ENCODE measurements at regions not wholly inside any gene's neighbourhood (a gene's known extent, or its start where the extent isn't known, plus 50 kb on each side); places are given as distances from the start of the nearest gene placed in this dataset.

DNA sequence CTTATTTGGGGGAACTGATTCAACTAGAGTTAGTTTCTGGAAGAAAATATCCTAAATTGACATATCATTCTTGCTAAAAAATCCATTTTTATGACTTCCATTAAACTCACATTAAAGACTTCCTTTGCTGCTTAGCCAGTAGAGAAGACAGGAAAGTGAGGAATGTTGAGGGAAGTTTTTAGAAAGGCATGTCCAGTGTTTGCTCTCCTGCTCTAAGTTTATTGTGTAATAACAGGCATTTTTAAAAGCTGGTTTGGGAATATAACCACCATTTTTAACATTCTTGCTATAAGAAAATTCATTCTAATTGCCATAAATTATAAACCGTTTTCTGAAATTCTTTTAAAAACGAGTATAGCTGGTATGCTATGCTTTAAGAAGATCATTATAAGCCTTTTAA is 428.0 kb downstream of the RAP2B start:
- Histone ChIP-seq H3K79me2 (ENCODE audit: low read length) (no peaks in the 10 kb centered on the region), H3K27ac (ENCODE audit: low read length) (no peak overlapping the region), H4K20me1 (ENCODE audit: insufficient read depth, low read length) (no peaks in the 10 kb centered on the region), H3K4me1 (ENCODE audit: low read length) (no peaks in the 10 kb centered on the region), H3K9me3 (ENCODE audit: insufficient read depth, low read length) (no peaks in the 10 kb centered on the region), H3K4me2 (ENCODE audit: low read length) (no peak overlapping the region), H3K36me3 (replicated peaks; ENCODE audit: low read depth, low read length) (no peaks in the 10 kb centered on the region), H3K9ac (ENCODE audit: low read length) (no peak overlapping the region), H3K4me3 (ENCODE audit: low read length) (no peak overlapping the region), H2AFZ (ENCODE audit: low read depth, low read length) (no peak overlapping the region), H3K27me3 (ENCODE audit: low read depth, low read length) (no peaks in the 10 kb centered on the region)
- TF ChIP-seq, protein P1, sequence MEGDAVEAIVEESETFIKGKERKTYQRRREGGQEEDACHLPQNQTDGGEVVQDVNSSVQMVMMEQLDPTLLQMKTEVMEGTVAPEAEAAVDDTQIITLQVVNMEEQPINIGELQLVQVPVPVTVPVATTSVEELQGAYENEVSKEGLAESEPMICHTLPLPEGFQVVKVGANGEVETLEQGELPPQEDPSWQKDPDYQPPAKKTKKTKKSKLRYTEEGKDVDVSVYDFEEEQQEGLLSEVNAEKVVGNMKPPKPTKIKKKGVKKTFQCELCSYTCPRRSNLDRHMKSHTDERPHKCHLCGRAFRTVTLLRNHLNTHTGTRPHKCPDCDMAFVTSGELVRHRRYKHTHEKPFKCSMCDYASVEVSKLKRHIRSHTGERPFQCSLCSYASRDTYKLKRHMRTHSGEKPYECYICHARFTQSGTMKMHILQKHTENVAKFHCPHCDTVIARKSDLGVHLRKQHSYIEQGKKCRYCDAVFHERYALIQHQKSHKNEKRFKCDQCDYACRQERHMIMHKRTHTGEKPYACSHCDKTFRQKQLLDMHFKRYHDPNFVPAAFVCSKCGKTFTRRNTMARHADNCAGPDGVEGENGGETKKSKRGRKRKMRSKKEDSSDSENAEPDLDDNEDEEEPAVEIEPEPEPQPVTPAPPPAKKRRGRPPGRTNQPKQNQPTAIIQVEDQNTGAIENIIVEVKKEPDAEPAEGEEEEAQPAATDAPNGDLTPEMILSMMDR (IDR thresholded peaks at IDR 0.05; ENCODE audit: low read depth, low read length): no peak
- TF ChIP-seq EZH2phosphoT487 (IDR thresholded peaks at IDR 0.05; ENCODE audit: low read depth): no peak

DNA sequence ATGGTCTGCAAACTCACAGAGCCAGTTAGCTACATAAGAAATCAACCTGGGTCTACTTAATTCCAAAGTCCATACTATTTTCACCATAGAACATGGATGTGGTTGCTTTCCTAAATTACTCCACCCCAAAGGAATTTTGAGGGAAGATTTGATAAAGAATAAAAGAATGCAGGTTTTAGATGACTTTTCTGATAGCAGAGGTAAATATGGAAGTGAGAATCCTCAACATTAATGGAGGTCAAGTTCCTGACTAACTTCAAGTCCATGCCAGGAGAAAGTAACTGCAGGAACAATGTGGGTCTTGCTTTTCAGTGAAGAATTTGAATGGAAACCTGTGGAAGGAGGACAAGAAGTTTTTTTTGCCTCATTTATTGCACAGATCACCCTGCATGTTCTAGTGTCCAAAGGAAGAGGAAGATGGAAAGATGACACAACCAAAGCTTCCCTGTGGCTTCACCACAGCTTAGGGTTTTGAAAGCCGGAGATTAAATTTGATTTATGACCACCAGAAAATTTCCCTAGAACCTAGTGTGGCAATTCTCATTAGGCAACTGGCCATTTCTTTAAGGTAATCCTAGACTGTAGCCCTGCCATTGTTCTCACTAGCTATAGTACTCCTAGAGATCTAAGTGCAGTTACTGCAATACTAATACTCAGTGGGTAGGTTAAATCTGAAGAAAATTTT is 429.7 kb downstream of the RAP2B start:
- H3K4me2 ChIP-seq (ENCODE audit: low read length): no peak overlapping the region
- TF ChIP-seq, protein P1 (IDR thresholded peaks at IDR 0.05; ENCODE audit: low read depth, low read length): no peak
- TF ChIP-seq EZH2phosphoT487 (IDR thresholded peaks at IDR 0.05; ENCODE audit: low read depth): no peak
- peaks cover 3% of the 10 kb centered on the region; the same call in 1 of the 2 replicates for H3K4me1 ChIP-seq (ENCODE audit: low read length)
- H3K27ac ChIP-seq (ENCODE audit: low read length): no peak overlapping the region
- no peak overlapping the region for H2AFZ ChIP-seq (ENCODE audit: low read depth, low read length)
- no peak overlapping the region for H3K4me3 ChIP-seq (ENCODE audit: low read length)
- H3K27me3 ChIP-seq (ENCODE audit: low read depth, low read length): no peaks in the 10 kb centered on the region
- no peaks in the 10 kb centered on the region for H3K79me2 ChIP-seq (ENCODE audit: low read length)
- no peaks in the 10 kb centered on the region for H3K9me3 ChIP-seq (ENCODE audit: insufficient read depth, low read length)
- H3K9ac ChIP-seq (ENCODE audit: low read length): no peak overlapping the region
- H4K20me1 ChIP-seq (ENCODE audit: insufficient read depth, low read length): no peaks in the 10 kb centered on the region
- H3K36me3 ChIP-seq (replicated peaks; ENCODE audit: low read depth, low read length): no peaks in the 10 kb centered on the region

DNA sequence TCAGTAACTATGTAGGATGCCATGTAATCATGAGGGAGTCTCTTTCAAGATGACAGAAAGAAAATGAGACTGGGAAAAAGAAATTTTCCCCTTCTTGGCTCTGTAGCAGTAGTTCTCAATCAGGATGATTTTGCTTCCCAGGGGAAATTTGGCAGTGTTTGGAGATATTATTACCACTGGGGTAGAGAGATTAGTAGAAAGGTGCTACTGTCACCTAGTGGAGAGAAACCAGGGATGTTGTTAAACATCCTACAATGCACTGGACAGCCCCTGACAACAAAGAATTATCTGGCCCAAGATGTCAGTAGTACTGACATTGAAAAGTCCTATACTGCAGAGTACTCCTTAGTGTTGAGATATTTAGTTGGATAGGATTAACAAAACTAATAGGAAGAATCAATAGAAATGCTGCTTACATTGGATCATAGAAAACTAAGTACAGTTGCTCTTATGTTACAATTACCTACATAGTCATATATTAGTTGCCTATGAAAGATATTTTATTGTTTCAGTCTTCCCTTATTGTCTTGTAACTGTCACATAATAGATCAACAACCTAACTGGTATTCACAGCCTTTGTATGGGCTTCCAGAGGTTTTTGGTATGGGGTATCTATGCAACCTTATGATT is 433.3 kb downstream of the RAP2B start:
- H4K20me1 ChIP-seq (ENCODE audit: insufficient read depth, low read length): no peaks in the 10 kb centered on the region
- H3K4me3 ChIP-seq (ENCODE audit: low read length): no peak overlapping the region
- no peaks in the 10 kb centered on the region for H3K9me3 ChIP-seq (ENCODE audit: insufficient read depth, low read length)
- no peaks in the 10 kb centered on the region for H3K27me3 ChIP-seq (ENCODE audit: low read depth, low read length)
- H3K4me1 ChIP-seq (ENCODE audit: low read length): peaks cover 3% of the 10 kb centered on the region; the same call in 1 of the 2 replicates
- H3K79me2 ChIP-seq (ENCODE audit: low read length): no peaks in the 10 kb centered on the region
- TF ChIP-seq, protein P1 (IDR thresholded peaks at IDR 0.05; ENCODE audit: low read depth, low read length): peak; percentile 78
- no peak for TF ChIP-seq EZH2phosphoT487 (IDR thresholded peaks at IDR 0.05; ENCODE audit: low read depth)
- no peak overlapping the region for H3K4me2 ChIP-seq (ENCODE audit: low read length)
- H2AFZ ChIP-seq (ENCODE audit: low read depth, low read length): no peak overlapping the region
- no peak overlapping the region for H3K27ac ChIP-seq (ENCODE audit: low read length)
- no peaks in the 10 kb centered on the region for H3K36me3 ChIP-seq (replicated peaks; ENCODE audit: low read depth, low read length)
- H3K9ac ChIP-seq (ENCODE audit: low read length): no peak overlapping the region

DNA sequence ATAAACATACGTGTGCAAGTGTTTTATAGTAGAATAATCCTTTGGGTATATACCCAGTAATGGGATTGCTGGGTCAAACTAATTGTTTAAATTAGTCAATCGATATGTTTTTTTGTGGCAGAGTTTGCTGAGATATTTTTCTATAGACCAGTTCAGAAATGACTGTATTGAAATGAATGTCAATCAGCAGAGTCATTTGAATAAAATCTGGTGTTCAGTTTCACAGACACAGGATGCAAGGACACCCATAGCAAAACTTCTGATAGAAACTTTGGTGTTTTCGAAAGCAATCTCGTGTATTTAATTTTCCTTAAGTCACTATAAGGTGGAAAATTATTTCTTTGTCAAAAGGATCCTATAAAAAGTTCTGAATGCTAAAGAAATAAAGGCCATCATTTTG is 434.4 kb downstream of the RAP2B start:
- H3K4me3 ChIP-seq (ENCODE audit: low read length): no peak overlapping the region
- H3K27ac ChIP-seq (ENCODE audit: low read length): no peak overlapping the region
- no peak overlapping the region for H2AFZ ChIP-seq (ENCODE audit: low read depth, low read length)
- H3K36me3 ChIP-seq (replicated peaks; ENCODE audit: low read depth, low read length): no peaks in the 10 kb centered on the region
- H3K9ac ChIP-seq (ENCODE audit: low read length): no peak overlapping the region
- H3K79me2 ChIP-seq (ENCODE audit: low read length): no peaks in the 10 kb centered on the region
- H3K9me3 ChIP-seq (ENCODE audit: insufficient read depth, low read length): no peaks in the 10 kb centered on the region
- H4K20me1 ChIP-seq (ENCODE audit: insufficient read depth, low read length): no peaks in the 10 kb centered on the region
- no peaks in the 10 kb centered on the region for H3K27me3 ChIP-seq (ENCODE audit: low read depth, low read length)
- peaks cover 3% of the 10 kb centered on the region; the same call in 1 of the 2 replicates for H3K4me1 ChIP-seq (ENCODE audit: low read length)
- no peak overlapping the region for H3K4me2 ChIP-seq (ENCODE audit: low read length)
- TF ChIP-seq EZH2phosphoT487 (IDR thresholded peaks at IDR 0.05; ENCODE audit: low read depth): no peak
- TF ChIP-seq, protein P1 (IDR thresholded peaks at IDR 0.05; ENCODE audit: low read depth, low read length): no peak
